T-helper 17 cell (primary cell): ENCODE measurements at regions not wholly inside any gene's neighbourhood (a gene's known extent, or its start where the extent isn't known, plus 50 kb on each side); places are given as distances from the start of the nearest gene placed in this dataset.

Experiments
- ATAC-seq: fragments of 150-1000 bp; cut with Tn5 transposase; 2 replicates; pipeline ENCODE4 v1.10.0; 2021; ENCODE audit warnings: mild to moderate bottlenecking, moderate library complexity
- DNase-seq, 3 donors: peaks; one replicate each; pipeline versions ENCODE4 v3.0.0 to v3.0.0-alpha.2; 2020 to 2021
- H3K9me3 ChIP-seq: one replicate; pipeline ENCODE4 v1.7.0; 2013; ENCODE audit warnings: low read length, mild to moderate bottlenecking; ENCODE audit not compliant: control insufficient read depth, poor library complexity, severe bottlenecking
- H3K27ac Mint-ChIP-seq: one replicate; pipeline ENCODE4 v1.8.0; 2022; ENCODE audit warnings: mild to moderate bottlenecking, moderate library complexity, mixed read lengths
- H3K27me3 Mint-ChIP-seq: one replicate; pipeline ENCODE4 v1.8.0; 2022; ENCODE audit warnings: mixed read lengths
- H3K36me3 Mint-ChIP-seq: one replicate; pipeline ENCODE4 v1.8.0; 2022; ENCODE audit warnings: low read depth, mixed read lengths
- H3K4me1 Mint-ChIP-seq: one replicate; pipeline ENCODE4 v1.8.0; 2022; ENCODE audit warnings: mild to moderate bottlenecking, mixed read lengths
- H3K4me3 Mint-ChIP-seq: one replicate; pipeline ENCODE4 v1.8.0; 2022; ENCODE audit warnings: mild to moderate bottlenecking, moderate library complexity, mixed read lengths

GRCh38 chr13:83825676-83826075 is 56.6 kb downstream of the SLITRK1 start:
- Mint-ChIP-seq H3K27me3 (no peaks in the 10 kb centered on the region), H3K4me1 (no peaks in the 10 kb centered on the region), H3K4me3 (no peak overlapping the region), H3K36me3 (peaks cover 3% of the 10 kb centered on the region), H3K27ac (no peak overlapping the region)
- no peaks in the 10 kb centered on the region for H3K9me3 ChIP-seq
- no peak for ATAC-seq
- DNase-seq, result no peak

- Mint-ChIP-seq H3K27ac (no peak overlapping the region), H3K27me3 (no peaks in the 10 kb centered on the region), H3K4me1 (no peaks in the 10 kb centered on the region), H3K4me3 (no peak overlapping the region), H3K36me3 (no peaks in the 10 kb centered on the region)
- DNase-seq (no peak), ATAC-seq (no peak)
- no peaks in the 10 kb centered on the region for H3K9me3 ChIP-seq
Observed at GRCh38 chr13:83824560-83824959, 57.7 kb downstream of the SLITRK1 start.

- H3K4me3 Mint-ChIP-seq, result no peak overlapping the region
- DNase-seq (no peak), ATAC-seq (no peak)
- H3K27ac Mint-ChIP-seq, result no peak overlapping the region
- H3K36me3 Mint-ChIP-seq, result no peaks in the 10 kb centered on the region
- H3K4me1 Mint-ChIP-seq, result no peaks in the 10 kb centered on the region
- H3K27me3 Mint-ChIP-seq, result no peaks in the 10 kb centered on the region
- H3K9me3 ChIP-seq, result no peaks in the 10 kb centered on the region
Observed at GRCh38 chr13:83824120-83824519, 58.2 kb downstream of the SLITRK1 start.

- Mint-ChIP-seq H3K27me3 (no peaks in the 10 kb centered on the region), H3K27ac (no peak overlapping the region), H3K4me3 (no peak overlapping the region), H3K4me1 (no peaks in the 10 kb centered on the region), H3K36me3 (no peaks in the 10 kb centered on the region)
- ATAC-seq (no peak), DNase-seq (no peak)
- no peaks in the 10 kb centered on the region for H3K9me3 ChIP-seq
Observed at GRCh38 chr13:83819611-83820010, 62.7 kb downstream of the SLITRK1 start.

- Mint-ChIP-seq H3K4me3 (no peak overlapping the region), H3K27me3 (no peaks in the 10 kb centered on the region), H3K4me1 (no peaks in the 10 kb centered on the region), H3K36me3 (no peaks in the 10 kb centered on the region), H3K27ac (no peak overlapping the region)
- H3K9me3 ChIP-seq, result no peaks in the 10 kb centered on the region
- DNase-seq (no peak), ATAC-seq (no peak)
Observed at GRCh38 chr13:83819156-83819555, 63.1 kb downstream of the SLITRK1 start.

GRCh38 chr13:83816081-83816480 is 66.2 kb downstream of the SLITRK1 start:
- H3K27me3 Mint-ChIP-seq, result no peaks in the 10 kb centered on the region
- DNase-seq, result no peak
- ATAC-seq, result no peak
- no peaks in the 10 kb centered on the region for H3K9me3 ChIP-seq
- H3K4me1 Mint-ChIP-seq, result no peaks in the 10 kb centered on the region
- no peak overlapping the region for H3K27ac Mint-ChIP-seq
- no peak overlapping the region for H3K4me3 Mint-ChIP-seq
- no peaks in the 10 kb centered on the region for H3K36me3 Mint-ChIP-seq

- no peaks in the 10 kb centered on the region for H3K27me3 Mint-ChIP-seq
- DNase-seq (no peak), ATAC-seq (no peak)
- H3K4me1 Mint-ChIP-seq, result no peaks in the 10 kb centered on the region
- no peak overlapping the region for H3K27ac Mint-ChIP-seq
- H3K36me3 Mint-ChIP-seq, result no peaks in the 10 kb centered on the region
- no peaks in the 10 kb centered on the region for H3K9me3 ChIP-seq
- no peak overlapping the region for H3K4me3 Mint-ChIP-seq
Observed at GRCh38 chr13:83815598-83815997, 66.7 kb downstream of the SLITRK1 start.

GRCh38 chr13:83810136-83810535 is 72.1 kb downstream of the SLITRK1 start:
- H3K4me3 Mint-ChIP-seq, result no peak overlapping the region
- no peak for ATAC-seq
- no peaks in the 10 kb centered on the region for H3K27me3 Mint-ChIP-seq
- DNase-seq, result no peak
- no peaks in the 10 kb centered on the region for H3K4me1 Mint-ChIP-seq
- no peaks in the 10 kb centered on the region for H3K9me3 ChIP-seq
- H3K27ac Mint-ChIP-seq, result no peak overlapping the region
- H3K36me3 Mint-ChIP-seq, result no peaks in the 10 kb centered on the region

- ATAC-seq, result no peak
- DNase-seq, result no peak
- Mint-ChIP-seq H3K4me1 (no peaks in the 10 kb centered on the region), H3K36me3 (no peaks in the 10 kb centered on the region), H3K27ac (no peak overlapping the region), H3K4me3 (no peak overlapping the region), H3K27me3 (no peaks in the 10 kb centered on the region)
- no peaks in the 10 kb centered on the region for H3K9me3 ChIP-seq
Observed at GRCh38 chr13:83804356-83804962, 77.8 kb downstream of the SLITRK1 start.

GRCh38 chr13:83798731-83799130 is 83.5 kb downstream of the SLITRK1 start:
- Mint-ChIP-seq H3K4me1 (no peaks in the 10 kb centered on the region), H3K4me3 (no peak overlapping the region), H3K27ac (no peak overlapping the region), H3K27me3 (no peaks in the 10 kb centered on the region), H3K36me3 (no peaks in the 10 kb centered on the region)
- ATAC-seq, result no peak
- H3K9me3 ChIP-seq, result no peaks in the 10 kb centered on the region
- no peak for DNase-seq

- Mint-ChIP-seq H3K27me3 (no peaks in the 10 kb centered on the region), H3K4me1 (no peaks in the 10 kb centered on the region)
- ATAC-seq, result no peak
Observed at GRCh38 chr13:83796364-83796763, 85.9 kb downstream of the SLITRK1 start.

GRCh38 chr13:83794583-83794982 is 87.7 kb downstream of the SLITRK1 start:
- ATAC-seq, result no peak

More at GRCh38 chr13:83796364-83796763, 85.9 kb downstream of the SLITRK1 start:
- Mint-ChIP-seq H3K4me3 (no peak overlapping the region), H3K27ac (no peak overlapping the region), H3K36me3 (no peaks in the 10 kb centered on the region)
- DNase-seq, result no peak
- no peaks in the 10 kb centered on the region for H3K9me3 ChIP-seq

GRCh38 chr13:83780227-83780626 is 102.0 kb downstream of the SLITRK1 start:
- no peaks in the 10 kb centered on the region for H3K36me3 Mint-ChIP-seq

More at GRCh38 chr13:83794583-83794982, 87.7 kb downstream of the SLITRK1 start:
- H3K4me1 Mint-ChIP-seq, result no peaks in the 10 kb centered on the region
- no peaks in the 10 kb centered on the region for H3K9me3 ChIP-seq
- H3K27me3 Mint-ChIP-seq, result no peaks in the 10 kb centered on the region
- DNase-seq, result no peak
- H3K4me3 Mint-ChIP-seq, result no peak overlapping the region
- no peak overlapping the region for H3K27ac Mint-ChIP-seq
- H3K36me3 Mint-ChIP-seq, result no peaks in the 10 kb centered on the region

GRCh38 chr13:83773961-83774360 is 108.3 kb downstream of the SLITRK1 start:
- no peak overlapping the region for H3K4me3 Mint-ChIP-seq
- no peaks in the 10 kb centered on the region for H3K9me3 ChIP-seq
- H3K4me1 Mint-ChIP-seq, result no peaks in the 10 kb centered on the region
- H3K36me3 Mint-ChIP-seq, result no peaks in the 10 kb centered on the region
- H3K27me3 Mint-ChIP-seq, result no peaks in the 10 kb centered on the region
- H3K27ac Mint-ChIP-seq, result no peak overlapping the region
- no peak for ATAC-seq
- DNase-seq, result no peak

More at GRCh38 chr13:83780227-83780626, 102.0 kb downstream of the SLITRK1 start:
- ATAC-seq (no peak), DNase-seq (no peak)
- Mint-ChIP-seq H3K27me3 (no peaks in the 10 kb centered on the region), H3K27ac (no peak overlapping the region), H3K4me3 (no peak overlapping the region), H3K4me1 (no peaks in the 10 kb centered on the region)
- H3K9me3 ChIP-seq, result no peaks in the 10 kb centered on the region
